H9 (cell line): ENCODE measurements at regions not wholly inside any gene's neighbourhood (a gene's known extent, or its start where the extent isn't known, plus 50 kb on each side); places are given as distances from the start of the nearest gene placed in this dataset.

Experiments used
- DNase-seq: peaks from one replicate; pipeline ENCODE4 v3.0.0-alpha.2; 2017
- H2AFZ ChIP-seq: one replicate; pipeline ENCODE4 v1.6.1; 2013; ENCODE audit warnings: mild to moderate bottlenecking, low read length, control low read depth, moderate library complexity
- H2AK5ac ChIP-seq: 2 replicates; pipeline ENCODE4 v1.6.1; 2013; ENCODE audit warnings: low read length, control low read depth, mixed read lengths; ENCODE audit not compliant: insufficient read length
- H2BK120ac ChIP-seq: one replicate; pipeline ENCODE4 v1.6.1; 2013; ENCODE audit warnings: low read depth, mild to moderate bottlenecking, low read length, control low read depth, inconsistent platforms; ENCODE audit not compliant: poor library complexity, severe bottlenecking
- H2BK12ac ChIP-seq: 2 replicates; pipeline ENCODE4 v1.6.1; 2013; ENCODE audit warnings: low read length, control low read depth, mixed read lengths, low read depth; ENCODE audit not compliant: insufficient read length
- H2BK15ac ChIP-seq: 2 replicates; pipeline ENCODE4 v1.6.1; 2013; ENCODE audit warnings: low read depth, low read length, control low read depth
- H2BK20ac ChIP-seq: one replicate; pipeline ENCODE4 v1.6.1; 2013; ENCODE audit warnings: low read depth, mild to moderate bottlenecking, low read length, control low read depth, inconsistent platforms; ENCODE audit not compliant: poor library complexity, severe bottlenecking
- H2BK5ac ChIP-seq: 2 replicates; pipeline ENCODE4 v1.6.1; 2013; ENCODE audit warnings: low read length, control low read depth, mixed read lengths; ENCODE audit not compliant: insufficient read length
- H3K14ac ChIP-seq: 2 replicates; pipeline ENCODE4 v1.6.1; 2013; ENCODE audit warnings: low read length, control low read depth; ENCODE audit not compliant: insufficient read depth
- H3K18ac ChIP-seq: 2 replicates; pipeline ENCODE4 v1.6.1; 2013; ENCODE audit warnings: low read depth, mild to moderate bottlenecking, mixed read lengths, low read length, control low read depth; ENCODE audit not compliant: insufficient read length
- H3K23ac ChIP-seq: 2 replicates; pipeline ENCODE4 v1.6.1; 2013; ENCODE audit warnings: low read length, control low read depth, mixed read lengths, low read depth; ENCODE audit not compliant: insufficient read length
- H3K23me2 ChIP-seq: 2 replicates; pipeline ENCODE4 v1.6.1; 2013; ENCODE audit warnings: low read depth, mild to moderate bottlenecking, mixed read lengths, low read length, control low read depth; ENCODE audit not compliant: insufficient read length, poor library complexity, severe bottlenecking
- H3K27ac ChIP-seq: 2 replicates; pipeline ENCODE4 v1.5.1; 2013; ENCODE audit warnings: low read length, control low read depth, mixed read lengths, low read depth; ENCODE audit not compliant: insufficient read length
- H3K27me3 ChIP-seq: 2 replicates; pipeline ENCODE4 v1.6.1; 2013; ENCODE audit warnings: low read length, control low read depth, inconsistent platforms; ENCODE audit not compliant: insufficient read depth
- H3K4ac ChIP-seq: 2 replicates; pipeline ENCODE4 v1.6.1; 2013; ENCODE audit warnings: low read depth, mild to moderate bottlenecking, control low read depth, inconsistent platforms, low read length, moderate library complexity
- H3K4me1 ChIP-seq: 2 replicates; pipeline ENCODE4 v1.6.1; 2013; ENCODE audit warnings: low read length, control low read depth, inconsistent platforms; ENCODE audit not compliant: insufficient read depth
- H3K4me2 ChIP-seq: 2 replicates; pipeline ENCODE4 v1.6.1; 2013; ENCODE audit warnings: low read length, control low read depth, mixed read lengths; ENCODE audit not compliant: insufficient read length, insufficient read depth
- H3K56ac ChIP-seq: 2 replicates; pipeline ENCODE4 v1.6.1; 2013; ENCODE audit warnings: low read depth, mild to moderate bottlenecking, mixed read lengths, low read length, control low read depth; ENCODE audit not compliant: insufficient read length
- H3K79me1 ChIP-seq: 2 replicates; pipeline ENCODE4 v1.6.1; 2013; ENCODE audit warnings: low read depth, mild to moderate bottlenecking, moderate library complexity, low read length, control low read depth, inconsistent platforms; ENCODE audit not compliant: insufficient read depth, poor library complexity, severe bottlenecking
- H3K79me2 ChIP-seq: 2 replicates; pipeline ENCODE4 v1.6.1; 2013; ENCODE audit warnings: low read length, control low read depth, inconsistent platforms; ENCODE audit not compliant: insufficient read depth
- H3K9ac ChIP-seq: 2 replicates; pipeline ENCODE4 v1.6.1; 2013; ENCODE audit warnings: low read length, control low read depth, mixed read lengths; ENCODE audit not compliant: insufficient read length; ENCODE audit errors: extremely low read depth
- H3K9me3 ChIP-seq: one replicate; pipeline ENCODE4 v1.6.1; 2013; ENCODE audit warnings: low read depth, low read length, inconsistent platforms; ENCODE audit not compliant: control insufficient read depth
- H3T11ph ChIP-seq: one replicate; pipeline ENCODE4 v1.6.1; 2013; ENCODE audit warnings: mild to moderate bottlenecking, low read length, control low read depth, inconsistent platforms
- H4K20me1 ChIP-seq: one replicate; pipeline ENCODE4 v1.6.1; 2013; ENCODE audit not compliant: control insufficient read depth, insufficient read length, insufficient read depth
- H4K5ac ChIP-seq: 2 replicates; pipeline ENCODE4 v1.6.1; 2013; ENCODE audit warnings: low read depth, mild to moderate bottlenecking, mixed read lengths, low read length, control low read depth; ENCODE audit not compliant: insufficient read length
- H4K8ac ChIP-seq: replicated peaks from 2 replicates; pipeline ENCODE4 v1.6.1; 2013; ENCODE audit warnings: low read length, control low read depth, mixed read lengths, low read depth; ENCODE audit not compliant: insufficient read length
- H4K91ac ChIP-seq: 2 replicates; pipeline ENCODE4 v1.6.1; 2013; ENCODE audit warnings: low read depth, mild to moderate bottlenecking, moderate library complexity, mixed read lengths, low read length, control low read depth; ENCODE audit not compliant: insufficient read length
- H3K27ac Mint-ChIP-seq, 3 experiments: 2 replicates in 2 of 3; 3 replicates in 1 of 3; pipeline ENCODE4 v1.8.0; 2020 to 2021; ENCODE audit warnings: mixed read lengths in 3 of 3, mild to moderate bottlenecking in 1 of 3, moderate library complexity in 1 of 3
- H3K27me3 Mint-ChIP-seq: 2 replicates; pipeline ENCODE4 v1.8.0; 2021; ENCODE audit warnings: low read depth, mild to moderate bottlenecking, moderate library complexity, mixed read lengths
- H3K36me3 Mint-ChIP-seq, 3 experiments: 2 replicates in 2 of 3; 3 replicates in 1 of 3; pipeline ENCODE4 v1.8.0; 2020 to 2021; ENCODE audit warnings: low read depth in 3 of 3, mixed read lengths in 3 of 3; ENCODE audit not compliant: insufficient read depth in 1 of 3
- H3K4me1 Mint-ChIP-seq, 2 experiments: 2 replicates each; pipeline ENCODE4 v1.8.0; 2020; ENCODE audit warnings: mixed read lengths in 2 of 2
- H3K4me3 Mint-ChIP-seq, 2 experiments: 2 replicates in 1 of 2; 3 replicates in 1 of 2; pipeline ENCODE4 v1.8.0; 2020 to 2021; ENCODE audit warnings: mild to moderate bottlenecking in 2 of 2, mixed read lengths in 2 of 2, moderate library complexity in 1 of 2
- H3K9me3 Mint-ChIP-seq, 2 experiments: 2 replicates in 1 of 2; 3 replicates in 1 of 2; pipeline ENCODE4 v1.8.0; 2020; ENCODE audit warnings: mild to moderate bottlenecking in 2 of 2, mixed read lengths in 2 of 2, moderate library complexity in 1 of 2
- CTCF ChIP-seq: fragments of 200-600 bp; sonication (generic); conservative IDR thresholded peaks from 3 replicates; pipeline ENCODE4 v1.8.0; 2021; ENCODE audit warnings: antibody characterized with exemption, mild to moderate bottlenecking
- WGBS: extraction: QIAGEN DNeasy Blood & Tissue Kit; methylation state at CpG from one replicate; pipeline ENCODE4 v1.1.7; 2013; ENCODE audit warnings: missing lambda C conversion rate, low lambda C conversion rate, mixed read lengths; ENCODE audit not compliant: insufficient read length; ENCODE audit errors: extremely low coverage; 5-methylcytosine and 5-hydroxymethylcytosine counted together

- DNase-seq = no peak
- WGBS = no CpG with 5 or more reads among the region's 1 CpG
- Mint-ChIP-seq H3K9me3 (peaks cover 1 to 5% of the 10 kb centered on the region in 2 experiments; a peak in 1 of 5 replicates), H3K27ac (no peak overlapping the region), H3K27me3 (peaks cover 6% of the 10 kb centered on the region), H3K4me1 (peaks cover 9% of the 10 kb centered on the region in 2 experiments; a peak in 3 of 4 replicates), H3K4me3 (no peak overlapping the region), H3K36me3 (peaks cover 0 to 5% (median 0%) of the 10 kb centered on the region in 3 experiments; a peak in 1 of 7 replicates)
- no peak overlapping the region for H2BK120ac ChIP-seq
- no peak overlapping the region for H3T11ph ChIP-seq
- no peak overlapping the region for H3K4me2 ChIP-seq
- H3K23me2 ChIP-seq = no peaks in the 10 kb centered on the region
- H2BK12ac ChIP-seq = no peak overlapping the region
- H2AK5ac ChIP-seq = no peak overlapping the region
- no peak overlapping the region for H2BK5ac ChIP-seq
- no peak overlapping the region for H3K18ac ChIP-seq
- H3K27me3 ChIP-seq = no peaks in the 10 kb centered on the region
- H3K4ac ChIP-seq = no peak overlapping the region
- no peak overlapping the region for H2BK15ac ChIP-seq
- H2AFZ ChIP-seq = no peak overlapping the region
- no peak overlapping the region for H3K56ac ChIP-seq
- H4K8ac ChIP-seq = no peak overlapping the region
- H3K14ac ChIP-seq = no peak overlapping the region
- peaks cover 3% of the 10 kb centered on the region; the same call in 1 of the 2 replicates for H3K4me1 ChIP-seq
- H2BK20ac ChIP-seq = no peak overlapping the region
- H4K5ac ChIP-seq = no peak overlapping the region
- no peaks in the 10 kb centered on the region for H4K20me1 ChIP-seq
- H3K79me1 ChIP-seq = no peaks in the 10 kb centered on the region
- no peak for TF ChIP-seq CTCF
- H4K91ac ChIP-seq = no peak overlapping the region
- H3K79me2 ChIP-seq = no peaks in the 10 kb centered on the region
- H3K9ac ChIP-seq = no peak overlapping the region
- no peak overlapping the region for H3K27ac ChIP-seq
- H3K23ac ChIP-seq = no peak overlapping the region
- H3K9me3 ChIP-seq = no peaks in the 10 kb centered on the region
Measured at GRCh38 chr15:39204031-39204430, 376.8 kb upstream of the THBS1 start.
